Hindlimb muscle (tissue), 1 donor: ENCODE measurements at regions not wholly inside any gene's neighbourhood (a gene's known extent, or its start where the extent isn't known, plus 50 kb on each side); places are given as distances from the start of the nearest gene placed in this dataset.
A peak's percentile ranks its signal among the peaks of the same experiment; 100 is the strongest.
"Not testable (repeated sequence)": the region's sequence is repeated elsewhere in the genome, so short reads cannot be mapped to it uniquely, and the experiment has no call there.

Experiments
- DNase-seq: peaks from one replicate; pipeline ENCODE4 v3.0.0-alpha.2; 2013

- DNase-seq, result no peak
Measured at GRCh38 chr18:77329651-77330050, 80.0 kb downstream of the GALR1 start.

GRCh38 chr18:77334876-77335275, 85.2 kb downstream of the GALR1 start:
- no peak for DNase-seq

- no peak for DNase-seq
Measured at GRCh38 chr18:77337604-77338003, 88.0 kb downstream of the GALR1 start.

- DNase-seq, result no peak
Measured at GRCh38 chr18:77339093-77339492, 89.4 kb downstream of the GALR1 start.

GRCh38 chr18:77339623-77340022, 90.0 kb downstream of the GALR1 start:
- no peak for DNase-seq

- DNase-seq, result no peak
Measured at GRCh38 chr18:77340815-77341214, 91.2 kb downstream of the GALR1 start.

GRCh38 chr18:77341527-77342325, 92.1 kb downstream of the GALR1 start:
- DNase-seq, result no peak

- no peak for DNase-seq
Measured at GRCh38 chr18:77342736-77343135, 93.1 kb downstream of the GALR1 start.

- no peak for DNase-seq
Measured at GRCh38 chr18:77343846-77344510, 94.3 kb downstream of the GALR1 start.

GRCh38 chr18:77344786-77345500, 95.3 kb downstream of the GALR1 start:
- DNase-seq, result peak; percentile 81

- no peak for DNase-seq
Measured at GRCh38 chr18:77346208-77346810, 96.7 kb downstream of the GALR1 start.

GRCh38 chr18:77353349-77353748, 103.7 kb downstream of the GALR1 start:
- DNase-seq, result not testable (repeated sequence)

- no peak for DNase-seq
Measured at GRCh38 chr18:77359561-77360314, 110.1 kb downstream of the GALR1 start.

- DNase-seq, result no peak
Measured at GRCh38 chr18:77360315-77361190, 110.9 kb downstream of the GALR1 start.

GRCh38 chr18:77361382-77361781, 111.7 kb downstream of the GALR1 start:
- DNase-seq, result no peak

- DNase-seq, result no peak
Measured at GRCh38 chr18:77365667-77366066, 116.0 kb downstream of the GALR1 start.

GRCh38 chr18:77366067-77366719, 116.5 kb downstream of the GALR1 start:
- DNase-seq, result no peak

GRCh38 chr18:77366720-77367641, 117.3 kb downstream of the GALR1 start:
- peak; percentile 26 for DNase-seq

- no peak for DNase-seq
Measured at GRCh38 chr18:77369644-77370043, 120.0 kb downstream of the GALR1 start.
